ENCODE measurements at regions not wholly inside any gene's neighbourhood (a gene's known extent, or its start where the extent isn't known, plus 50 kb on each side); places are given as distances from the start of the nearest gene placed in this dataset.

GRCh38 chr5:81914696-81915095 lies 57.1 kb upstream of the ATG10 start:
- DNase-seq (ENCODE audit: low read depth) = no peak

GRCh38 chr5:81912933-81913332 lies 58.9 kb upstream of the ATG10 start:
- no peak for DNase-seq (ENCODE audit: low read depth)

- no peak for DNase-seq (ENCODE audit: low read depth)
These were observed 62.1 kb upstream of the ATG10 start for GRCh38 chr5:81909677-81910076.

GRCh38 chr5:81908771-81909170 lies 63.1 kb upstream of the ATG10 start:
- no peak for DNase-seq (ENCODE audit: low read depth)

- no peak for DNase-seq (ENCODE audit: low read depth)
These were observed 63.8 kb upstream of the ATG10 start for GRCh38 chr5:81908044-81908443.

- no peak for DNase-seq (ENCODE audit: low read depth)
These were observed 64.7 kb upstream of the ATG10 start for GRCh38 chr5:81907012-81907635.

- no peak for DNase-seq (ENCODE audit: low read depth)
These were observed 65.7 kb upstream of the ATG10 start for GRCh38 chr5:81906086-81906485.

- no peak for DNase-seq (ENCODE audit: low read depth)
These were observed 67.0 kb upstream of the ATG10 start for GRCh38 chr5:81904861-81905260.

GRCh38 chr5:81904166-81904565 lies 67.7 kb upstream of the ATG10 start:
- no peak for DNase-seq (ENCODE audit: low read depth)

GRCh38 chr5:81901586-81901985 lies 70.2 kb upstream of the ATG10 start:
- DNase-seq (ENCODE audit: low read depth) = no peak

- no peak for DNase-seq (ENCODE audit: low read depth)
These were observed 72.7 kb upstream of the ATG10 start for GRCh38 chr5:81899123-81899522.

- DNase-seq (ENCODE audit: low read depth) = no peak
These were observed 73.4 kb upstream of the ATG10 start for GRCh38 chr5:81898403-81898802.

- DNase-seq (ENCODE audit: low read depth) = no peak
These were observed 75.1 kb upstream of the ATG10 start for GRCh38 chr5:81896764-81897163.

- no peak for DNase-seq (ENCODE audit: low read depth)
These were observed 76.5 kb upstream of the ATG10 start for GRCh38 chr5:81895307-81895706.

- no peak for DNase-seq (ENCODE audit: low read depth)
These were observed 77.9 kb upstream of the ATG10 start for GRCh38 chr5:81893961-81894360.

- DNase-seq (ENCODE audit: low read depth) = no peak
These were observed 87.0 kb upstream of the ATG10 start for GRCh38 chr5:81884871-81885270.

GRCh38 chr5:81883371-81883770 lies 88.5 kb upstream of the ATG10 start:
- DNase-seq (ENCODE audit: low read depth) = no peak

- no peak for DNase-seq (ENCODE audit: low read depth)
These were observed 90.2 kb upstream of the ATG10 start for GRCh38 chr5:81881595-81881994.

GRCh38 chr5:81879936-81880335 lies 91.9 kb upstream of the ATG10 start:
- no peak for DNase-seq (ENCODE audit: low read depth)

- DNase-seq (ENCODE audit: low read depth) = no peak
These were observed 93.5 kb upstream of the ATG10 start for GRCh38 chr5:81878333-81878732.

- DNase-seq (ENCODE audit: low read depth) = no peak
These were observed 104.8 kb upstream of the ATG10 start for GRCh38 chr5:81866994-81867393.

GRCh38 chr5:81860778-81861177 lies 109.9 kb upstream of the SSBP2 start:
- no peak for DNase-seq (ENCODE audit: low read depth)

GRCh38 chr5:81859624-81860023 lies 108.7 kb upstream of the SSBP2 start:
- no peak for DNase-seq (ENCODE audit: low read depth)
